HepG2 (cell line): ENCODE measurements at regions not wholly inside any gene's neighbourhood (a gene's known extent, or its start where the extent isn't known, plus 50 kb on each side); places are given as distances from the start of the nearest gene placed in this dataset.

Source experiments
- ATAC-seq: fragments of 200-7000 bp; cut with Tn5 transposase; 3 replicates; pipeline ENCODE4 v1.9.1; 2020; ENCODE audit warnings: mild to moderate bottlenecking, moderate library complexity
- BruUV-seq: library from RNA; stranded (reverse); fragments of 400-500 nt; replicated peaks from 2 replicates; lab custom pipeline; 2021; lab: Mats Ljungman, UMichigan
- CTCF ChIA-PET: fragments of 300-600 bp; formaldehyde crosslinking; extraction: SDS; loops from one replicate; lab custom pipeline; 2021; ENCODE audit warnings: low total read pairs, inconsistent platforms, low intra/inter-chr PET ratio; lab: Yijun Ruan, JAX
- POLR2A ChIA-PET: fragments of 350-600 bp; sonication (Branson Sonifier 250); formaldehyde crosslinking; loops from one replicate; lab custom pipeline; 2020; ENCODE audit warnings: antibody characterized with exemption, inconsistent platforms; lab: Yijun Ruan, JAX
- DNase-seq: peaks from one replicate; pipeline ENCODE4 v3.0.0-alpha.2; 2015; ENCODE audit warnings: low spot score
- FAIRE-seq: peaks from 3 replicates; lab custom pipeline; 2011; peaks lifted over from hg19 to GRCh38; lab: Jason Lieb, UNC
- H2AFZ ChIP-seq: one replicate; pipeline ENCODE4 v1.6.1; 2011; ENCODE audit warnings: low read length, inconsistent platforms
- H3K27ac ChIP-seq: fragments of 300-600 bp; 3 replicates; pipeline ENCODE4 v1.8.0; 2011; ENCODE audit warnings: mixed run types, mild to moderate bottlenecking, mixed read lengths, low read length, inconsistent platforms; ENCODE audit not compliant: insufficient read depth; ENCODE audit errors: extremely low read length
- H3K27me3 ChIP-seq, 2 experiments: fragments of 200-600 bp in 1 of 2; 2 replicates in 1 of 2; 3 replicates in 1 of 2; pipeline versions ENCODE4 v1.6.0 to v1.8.0; 2011; ENCODE audit warnings: low read length in 2 of 2, mild to moderate bottlenecking in 2 of 2, moderate library complexity in 2 of 2, inconsistent platforms in 1 of 2; ENCODE audit not compliant: insufficient read depth in 2 of 2, control insufficient read depth in 1 of 2
- H3K36me3 ChIP-seq, 2 experiments: fragments of 200-600 bp in 1 of 2; replicated peaks in 1 of 2; 2 replicates in 1 of 2; 3 replicates in 1 of 2; pipeline versions ENCODE4 v1.5.1 to v1.8.0; 2011; ENCODE audit warnings: low read length in 2 of 2, inconsistent platforms in 1 of 2; ENCODE audit not compliant: insufficient read depth in 2 of 2, control insufficient read depth in 1 of 2
- H3K4me1 ChIP-seq: 2 replicates; pipeline ENCODE4 v1.5.1; 2012; ENCODE audit warnings: low read length, inconsistent platforms; ENCODE audit not compliant: insufficient read depth
- H3K4me2 ChIP-seq: 2 replicates; pipeline ENCODE4 v1.6.0; 2011; ENCODE audit warnings: low read depth, low read length, inconsistent platforms
- H3K4me3 ChIP-seq, 3 experiments: fragments of 200-600 bp in 1 of 3; sonication (generic), shearing (Covaris generic) in 1 of 3; replicated peaks in 1 of 3; 2 replicates each; pipeline ENCODE4 v1.5.1; 2011 to 2016; ENCODE audit warnings: low read length in 3 of 3, inconsistent platforms in 2 of 3, low read depth in 2 of 3, mild to moderate bottlenecking in 2 of 3, control low read depth in 1 of 3, mixed read lengths in 1 of 3; ENCODE audit not compliant: insufficient read depth in 1 of 3
- H3K79me2 ChIP-seq: one replicate; pipeline ENCODE4 v1.6.1; 2011; ENCODE audit warnings: low read length, inconsistent platforms; ENCODE audit not compliant: insufficient read depth
- H3K9ac ChIP-seq: 2 replicates; pipeline ENCODE4 v1.6.0; 2011; ENCODE audit warnings: mild to moderate bottlenecking, low read depth, low read length, inconsistent platforms; ENCODE audit not compliant: insufficient read depth
- H3K9me3 ChIP-seq: 2 replicates; pipeline ENCODE4 v1.5.1; 2012; ENCODE audit warnings: mild to moderate bottlenecking, low read length
- H4K20me1 ChIP-seq: 2 replicates; pipeline ENCODE4 v1.6.0; 2011; ENCODE audit warnings: inconsistent platforms, mild to moderate bottlenecking, low read length, moderate library complexity; ENCODE audit not compliant: insufficient read depth
- CREM ChIP-seq, 2 experiments: sonication (generic) in 1 of 2; formaldehyde crosslinking in 1 of 2; IDR thresholded peaks; 2 replicates each; pipeline versions ENCODE4 v1.4.0 to v1.6.1; 2016 to 2020; ENCODE audit warnings: antibody characterized with exemption in 1 of 2, mild to moderate bottlenecking in 1 of 2, missing genetic modification reagents in 1 of 2
- ELF4 ChIP-seq: sonication (generic); formaldehyde crosslinking; IDR thresholded peaks from 2 replicates; pipeline ENCODE4 v1.5.0; 2020; ENCODE audit warnings: missing genetic modification reagents, mild to moderate bottlenecking, moderate library complexity, borderline replicate concordance
- MTF1 ChIP-seq: sonication (generic); formaldehyde crosslinking; IDR thresholded peaks from 2 replicates; pipeline ENCODE4 v1.5.0; 2020; ENCODE audit warnings: missing genetic modification reagents
- MYNN ChIP-seq: sonication (generic); formaldehyde crosslinking; IDR thresholded peaks from 2 replicates; pipeline ENCODE4 v1.4.0; 2020; ENCODE audit warnings: mild to moderate bottlenecking, low read depth, missing genetic modification reagents
- NCOA2 ChIP-seq: sonication (generic); formaldehyde crosslinking; IDR thresholded peaks from 2 replicates; pipeline ENCODE4 v1.8.0; 2022; ENCODE audit warnings: inconsistent platforms
- NRL ChIP-seq: sonication (generic); formaldehyde crosslinking; IDR thresholded peaks from 2 replicates; pipeline ENCODE4 v1.5.0; 2020; ENCODE audit warnings: missing genetic modification reagents, mild to moderate bottlenecking, moderate library complexity, borderline replicate concordance
- STAT5B ChIP-seq: sonication (generic); formaldehyde crosslinking; IDR thresholded peaks from 2 replicates; pipeline ENCODE4 v1.4.0; 2020; ENCODE audit warnings: missing genetic modification reagents
- ZNF382 ChIP-seq: sonication (generic); formaldehyde crosslinking; IDR thresholded peaks from 2 replicates; pipeline ENCODE4 v1.5.0; 2020; ENCODE audit warnings: missing genetic modification reagents, mild to moderate bottlenecking, borderline replicate concordance
- ZNF577 ChIP-seq: sonication (generic); formaldehyde crosslinking; IDR thresholded peaks from 2 replicates; pipeline ENCODE4 v1.4.0; 2020; ENCODE audit warnings: mild to moderate bottlenecking, low read depth, missing genetic modification reagents, borderline replicate concordance
- ZNF646 ChIP-seq: sonication (generic); formaldehyde crosslinking; IDR thresholded peaks from 2 replicates; pipeline ENCODE4 v1.9.0; 2021; ENCODE audit warnings: mild to moderate bottlenecking, missing genetic modification reagents
- WGBS: methylation state at CpG from one replicate; pipeline ENCODE4 v1.1.6; 2017; ENCODE audit warnings: low lambda C conversion rate; 5-methylcytosine and 5-hydroxymethylcytosine counted together
- in situ Hi-C: cut with HindIII; loops from 2 replicates; pipeline ENCODE4 v1.10.0; 2017; ENCODE audit warnings: low pct_unique_long_range_greater_than_20kb; ENCODE audit not compliant: extremely low pct_ligation_motif_present
- intact Hi-C: fragments of 100-400 bp; cut with micrococcal nuclease; formaldehyde crosslinking; loops from one replicate; pipeline ENCODE4 v1.10.0; 2022; ENCODE audit not compliant: unreplicated experiment
- TF ChIP-seq, protein P1 (sequence below): sonication (generic); formaldehyde crosslinking; IDR thresholded peaks from 2 replicates; pipeline ENCODE4 v1.9.0; 2021; ENCODE audit warnings: missing genetic modification reagents, borderline replicate concordance

- Histone ChIP-seq H3K27ac (no peak overlapping the region), H3K27me3 (no peaks in the 10 kb centered on the region), H2AFZ (no peak overlapping the region), H3K36me3 (no peaks in the 10 kb centered on the region), H3K4me1 (no peaks in the 10 kb centered on the region), H4K20me1 (no peaks in the 10 kb centered on the region), H3K79me2 (no peaks in the 10 kb centered on the region), H3K9me3 (no peaks in the 10 kb centered on the region; the same call in 1 of the 2 replicates), H3K4me3 (no peak overlapping the region), H3K9ac (no peak overlapping the region), H3K4me2 (no peak overlapping the region)
- ChIA-PET POLR2A (no interaction called here), CTCF (no interaction called here)
- intact Hi-C loops, result loop anchor here (10.0 kb wide), 1 partner anchor 306 kb away; no protein-coding TSS in a partner anchor
- BruUV-seq, result no TSS peak
- DNase-seq (no peak), ATAC-seq (no peak), FAIRE-seq (no peak)
- in situ Hi-C loops, result no loop called here
- no peak for TF ChIP-seq CREM (IDR thresholded peaks at IDR 0.05)
- no peak for TF ChIP-seq CREM (CRISPR knock-in tag; IDR thresholded peaks at IDR 0.05)
- no peak for TF ChIP-seq NRL
- no peak for TF ChIP-seq ELF4 (CRISPR knock-in tag)
- TF ChIP-seq NCOA2, result no peak
- no peak for TF ChIP-seq ZNF382 (CRISPR knock-in tag)
- no peak for TF ChIP-seq ZNF577 (CRISPR knock-in tag)
- no peak for TF ChIP-seq MYNN (CRISPR knock-in tag)
- TF ChIP-seq, protein P1, sequence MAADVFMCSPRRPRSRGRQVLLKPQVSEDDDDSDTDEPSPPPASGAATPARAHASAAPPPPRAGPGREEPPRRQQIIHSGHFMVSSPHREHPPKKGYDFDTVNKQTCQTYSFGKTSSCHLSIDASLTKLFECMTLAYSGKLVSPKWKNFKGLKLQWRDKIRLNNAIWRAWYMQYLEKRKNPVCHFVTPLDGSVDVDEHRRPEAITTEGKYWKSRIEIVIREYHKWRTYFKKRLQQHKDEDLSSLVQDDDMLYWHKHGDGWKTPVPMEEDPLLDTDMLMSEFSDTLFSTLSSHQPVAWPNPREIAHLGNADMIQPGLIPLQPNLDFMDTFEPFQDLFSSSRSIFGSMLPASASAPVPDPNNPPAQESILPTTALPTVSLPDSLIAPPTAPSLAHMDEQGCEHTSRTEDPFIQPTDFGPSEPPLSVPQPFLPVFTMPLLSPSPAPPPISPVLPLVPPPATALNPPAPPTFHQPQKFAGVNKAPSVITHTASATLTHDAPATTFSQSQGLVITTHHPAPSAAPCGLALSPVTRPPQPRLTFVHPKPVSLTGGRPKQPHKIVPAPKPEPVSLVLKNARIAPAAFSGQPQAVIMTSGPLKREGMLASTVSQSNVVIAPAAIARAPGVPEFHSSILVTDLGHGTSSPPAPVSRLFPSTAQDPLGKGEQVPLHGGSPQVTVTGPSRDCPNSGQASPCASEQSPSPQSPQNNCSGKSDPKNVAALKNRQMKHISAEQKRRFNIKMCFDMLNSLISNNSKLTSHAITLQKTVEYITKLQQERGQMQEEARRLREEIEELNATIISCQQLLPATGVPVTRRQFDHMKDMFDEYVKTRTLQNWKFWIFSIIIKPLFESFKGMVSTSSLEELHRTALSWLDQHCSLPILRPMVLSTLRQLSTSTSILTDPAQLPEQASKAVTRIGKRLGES, result no peak
- TF ChIP-seq ZNF646 (CRISPR knock-in tag), result no peak
- TF ChIP-seq MTF1 (CRISPR knock-in tag), result no peak
- TF ChIP-seq STAT5B (CRISPR knock-in tag), result no peak
- WGBS, result 35% methylated on average over 1 of the region's 1 CpG
Observed at GRCh38 chr2:122740594-122740948, 985.1 kb downstream of the TSN start.
